ENCODE measurements at regions not wholly inside any gene's neighbourhood (a gene's known extent, or its start where the extent isn't known, plus 50 kb on each side); places are given as distances from the start of the nearest gene placed in this dataset.

GRCh38 chr12:84607170-84607819, 305.3 kb downstream of the SLC6A15 start:
- H3K36me3 Mint-ChIP-seq = no peaks in the 10 kb centered on the region
- no peak overlapping the region for H3K4me3 Mint-ChIP-seq
- no peaks in the 10 kb centered on the region for H3K9me3 Mint-ChIP-seq
- H3K27me3 Mint-ChIP-seq = no peaks in the 10 kb centered on the region
- no peak for TF ChIP-seq CTCF (conservative IDR thresholded peaks at IDR 0.05)
- no peak overlapping the region for H3K27ac Mint-ChIP-seq
- no peak for DNase-seq (ENCODE audit: extremely low spot score, unreplicated experiment)
- H3K4me1 Mint-ChIP-seq (ENCODE audit: unreplicated experiment) = peaks cover 4% of the 10 kb centered on the region

GRCh38 chr12:84605983-84606382, 306.6 kb downstream of the SLC6A15 start:
- no peaks in the 10 kb centered on the region for H3K9me3 Mint-ChIP-seq
- no peak for TF ChIP-seq CTCF (conservative IDR thresholded peaks at IDR 0.05)
- no peaks in the 10 kb centered on the region for H3K36me3 Mint-ChIP-seq
- peaks cover 4% of the 10 kb centered on the region for H3K4me1 Mint-ChIP-seq (ENCODE audit: unreplicated experiment)
- no peak for DNase-seq (ENCODE audit: extremely low spot score, unreplicated experiment)
- H3K4me3 Mint-ChIP-seq = no peak overlapping the region
- H3K27me3 Mint-ChIP-seq = no peaks in the 10 kb centered on the region
- H3K27ac Mint-ChIP-seq = no peak overlapping the region

- H3K4me1 Mint-ChIP-seq (ENCODE audit: unreplicated experiment) = peaks cover 8% of the 10 kb centered on the region
- H3K36me3 Mint-ChIP-seq = no peaks in the 10 kb centered on the region
- no peak for DNase-seq (ENCODE audit: extremely low spot score, unreplicated experiment)
- no peak overlapping the region for H3K27ac Mint-ChIP-seq
- H3K27me3 Mint-ChIP-seq = no peaks in the 10 kb centered on the region
- no peak overlapping the region for H3K4me3 Mint-ChIP-seq
- H3K9me3 Mint-ChIP-seq = peaks cover 2% of the 10 kb centered on the region
- no peak for TF ChIP-seq CTCF (conservative IDR thresholded peaks at IDR 0.05)
Measured at GRCh38 chr12:84604551-84604950, 308.0 kb downstream of the SLC6A15 start.

- peaks cover 12% of the 10 kb centered on the region for H3K4me1 Mint-ChIP-seq (ENCODE audit: unreplicated experiment)
- no peaks in the 10 kb centered on the region for H3K36me3 Mint-ChIP-seq
- peaks cover 11% of the 10 kb centered on the region for H3K9me3 Mint-ChIP-seq
- no peak for TF ChIP-seq CTCF (conservative IDR thresholded peaks at IDR 0.05)
- DNase-seq (ENCODE audit: extremely low spot score, unreplicated experiment) = no peak
- no peak overlapping the region for H3K4me3 Mint-ChIP-seq
- H3K27me3 Mint-ChIP-seq = no peaks in the 10 kb centered on the region
- no peak overlapping the region for H3K27ac Mint-ChIP-seq
Measured at GRCh38 chr12:84603484-84604248, 308.9 kb downstream of the SLC6A15 start.

GRCh38 chr12:84601483-84601882, 311.1 kb downstream of the SLC6A15 start:
- Mint-ChIP-seq H3K9me3 (peaks cover 12% of the 10 kb centered on the region), H3K27me3 (no peaks in the 10 kb centered on the region), H3K27ac (no peak overlapping the region), H3K36me3 (no peaks in the 10 kb centered on the region), H3K4me3 (no peak overlapping the region), H3K4me1 (ENCODE audit: unreplicated experiment) (peaks cover 13% of the 10 kb centered on the region)
- no peak for TF ChIP-seq CTCF (conservative IDR thresholded peaks at IDR 0.05)
- no peak for DNase-seq (ENCODE audit: extremely low spot score, unreplicated experiment)

Data from type B pancreatic cell (in vitro differentiated cells).